PFSK-1 (cell line): ENCODE measurements at regions not wholly inside any gene's neighbourhood (a gene's known extent, or its start where the extent isn't known, plus 50 kb on each side); places are given as distances from the start of the nearest gene placed in this dataset.

ENCODE experiments used
- POLR2AphosphoS5 ChIP-seq: IDR thresholded peaks from 2 replicates; pipeline ENCODE4 v1.6.1; 2012; ENCODE audit warnings: low read depth, mild to moderate bottlenecking, control low read depth, low read length, moderate library complexity
- TAF1 ChIP-seq: IDR thresholded peaks from 2 replicates; pipeline ENCODE4 v1.6.1; 2012; ENCODE audit warnings: low read length, control low read depth, borderline replicate concordance; ENCODE audit not compliant: insufficient read depth
- TF ChIP-seq, protein P1 (sequence below), 2 experiments: IDR thresholded peaks; 2 replicates each; pipeline versions ENCODE4 v1.6.1 to v1.8.0; 2011 to 2012; ENCODE audit warnings: low read depth in 2 of 2, low read length in 2 of 2, control low read depth in 1 of 2, inconsistent platforms in 1 of 2, mild to moderate bottlenecking in 1 of 2, moderate library complexity in 1 of 2; ENCODE audit not compliant: insufficient read depth in 1 of 2

DNA sequence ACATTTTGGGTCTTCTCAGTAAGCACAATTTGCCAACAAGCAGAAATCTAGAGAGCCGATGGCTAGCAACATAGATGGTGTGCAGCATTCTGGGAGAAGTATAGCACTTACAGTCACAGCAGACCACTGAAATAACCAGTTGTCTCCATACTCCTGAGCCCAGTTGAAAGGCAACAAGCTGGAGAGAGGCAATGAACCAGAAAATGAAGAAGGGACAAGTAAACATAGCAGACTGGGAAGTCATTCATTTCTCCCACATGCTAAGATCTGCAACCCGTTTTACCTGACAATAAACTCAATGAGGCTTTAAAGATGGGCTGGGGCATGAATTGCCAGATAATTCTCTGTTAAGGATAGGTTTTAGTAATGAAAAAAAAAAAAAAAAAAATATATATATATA is 575.6 kb upstream of the GRAMD2B start:
- no peak for TF ChIP-seq POLR2AphosphoS5
- TF ChIP-seq, protein P1, sequence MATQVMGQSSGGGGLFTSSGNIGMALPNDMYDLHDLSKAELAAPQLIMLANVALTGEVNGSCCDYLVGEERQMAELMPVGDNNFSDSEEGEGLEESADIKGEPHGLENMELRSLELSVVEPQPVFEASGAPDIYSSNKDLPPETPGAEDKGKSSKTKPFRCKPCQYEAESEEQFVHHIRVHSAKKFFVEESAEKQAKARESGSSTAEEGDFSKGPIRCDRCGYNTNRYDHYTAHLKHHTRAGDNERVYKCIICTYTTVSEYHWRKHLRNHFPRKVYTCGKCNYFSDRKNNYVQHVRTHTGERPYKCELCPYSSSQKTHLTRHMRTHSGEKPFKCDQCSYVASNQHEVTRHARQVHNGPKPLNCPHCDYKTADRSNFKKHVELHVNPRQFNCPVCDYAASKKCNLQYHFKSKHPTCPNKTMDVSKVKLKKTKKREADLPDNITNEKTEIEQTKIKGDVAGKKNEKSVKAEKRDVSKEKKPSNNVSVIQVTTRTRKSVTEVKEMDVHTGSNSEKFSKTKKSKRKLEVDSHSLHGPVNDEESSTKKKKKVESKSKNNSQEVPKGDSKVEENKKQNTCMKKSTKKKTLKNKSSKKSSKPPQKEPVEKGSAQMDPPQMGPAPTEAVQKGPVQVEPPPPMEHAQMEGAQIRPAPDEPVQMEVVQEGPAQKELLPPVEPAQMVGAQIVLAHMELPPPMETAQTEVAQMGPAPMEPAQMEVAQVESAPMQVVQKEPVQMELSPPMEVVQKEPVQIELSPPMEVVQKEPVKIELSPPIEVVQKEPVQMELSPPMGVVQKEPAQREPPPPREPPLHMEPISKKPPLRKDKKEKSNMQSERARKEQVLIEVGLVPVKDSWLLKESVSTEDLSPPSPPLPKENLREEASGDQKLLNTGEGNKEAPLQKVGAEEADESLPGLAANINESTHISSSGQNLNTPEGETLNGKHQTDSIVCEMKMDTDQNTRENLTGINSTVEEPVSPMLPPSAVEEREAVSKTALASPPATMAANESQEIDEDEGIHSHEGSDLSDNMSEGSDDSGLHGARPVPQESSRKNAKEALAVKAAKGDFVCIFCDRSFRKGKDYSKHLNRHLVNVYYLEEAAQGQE (IDR thresholded peaks at IDR 0.05; ENCODE audit: insufficient read depth in 1 of 2, low read depth in 2 of 2, low read length in 2 of 2): no peak
- no peak for TF ChIP-seq TAF1
